GM12892 (cell line): ENCODE measurements at regions not wholly inside any gene's neighbourhood (a gene's known extent, or its start where the extent isn't known, plus 50 kb on each side); places are given as distances from the start of the nearest gene placed in this dataset.

Experiments used
- POLR2A ChIP-seq: IDR thresholded peaks from 2 replicates; pipeline ENCODE4 v1.6.1; 2011; ENCODE audit warnings: low read depth, low read length, control low read depth
- POLR2AphosphoS5 ChIP-seq: IDR thresholded peaks from 2 replicates; pipeline ENCODE4 v1.6.1; 2011; ENCODE audit warnings: low read depth, low read length, control low read depth

DNA sequence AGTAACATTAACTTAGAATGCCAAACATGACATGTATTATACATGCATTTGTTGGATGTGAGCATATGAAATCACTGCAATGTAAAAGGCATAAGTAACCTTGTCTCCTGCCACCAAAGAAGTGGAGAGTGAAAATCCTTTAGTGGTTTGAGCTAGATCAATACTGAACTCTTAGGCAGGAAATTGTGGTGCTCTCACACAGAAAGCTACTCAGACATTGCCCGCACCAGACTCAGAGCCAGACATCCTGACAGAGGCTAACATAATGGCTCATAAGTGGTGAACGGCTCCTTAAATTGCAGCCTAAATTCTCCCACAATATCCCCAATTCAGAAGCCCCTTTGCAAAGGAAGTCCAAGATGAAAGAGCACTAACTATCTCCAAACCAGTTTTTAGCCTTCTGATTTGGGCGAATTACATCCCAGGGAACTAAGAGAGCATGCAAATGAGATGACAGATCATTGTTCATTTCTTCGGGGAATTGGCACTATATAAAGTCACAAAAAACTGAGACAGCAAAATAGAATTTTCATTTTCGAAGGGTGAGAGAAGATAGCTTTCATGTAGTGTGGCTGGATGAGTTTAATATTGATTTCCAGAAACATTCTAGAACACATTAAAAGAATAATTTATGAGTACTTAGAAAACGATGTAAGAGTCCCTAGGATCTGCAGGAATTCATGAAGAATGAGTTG, 233.6 kb upstream of the RPS6KA3 start:
- TF ChIP-seq POLR2AphosphoS5 (no peak), POLR2A (no peak)
